ENCODE measurements at regions not wholly inside any gene's neighbourhood (a gene's known extent, or its start where the extent isn't known, plus 50 kb on each side); places are given as distances from the start of the nearest gene placed in this dataset.
"Not testable (repeated sequence)": the region's sequence is repeated elsewhere in the genome, so short reads cannot be mapped to it uniquely, and the experiment has no call there.

DNA sequence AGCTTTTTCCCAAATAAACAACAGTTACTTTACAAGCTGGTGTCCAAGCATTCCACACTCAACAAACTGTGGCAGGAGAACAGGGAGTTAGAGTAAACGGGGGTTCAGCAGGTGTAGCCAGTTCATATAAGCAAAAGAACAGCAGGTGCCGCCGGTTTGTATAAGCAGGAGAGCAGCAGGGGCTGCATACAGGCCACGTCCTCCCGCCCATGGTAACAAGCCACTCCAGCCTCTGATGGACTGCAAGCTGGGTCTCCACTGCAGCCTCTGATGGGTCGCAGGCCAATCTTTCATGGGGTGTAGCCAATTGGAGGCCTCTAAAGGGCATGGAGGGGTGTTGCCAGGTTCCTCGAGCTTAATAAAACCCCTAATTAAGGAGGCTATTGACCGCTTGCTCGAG lies 189.3 kb downstream of the ANKRD30B start:
- no peak for DNase-seq

DNA sequence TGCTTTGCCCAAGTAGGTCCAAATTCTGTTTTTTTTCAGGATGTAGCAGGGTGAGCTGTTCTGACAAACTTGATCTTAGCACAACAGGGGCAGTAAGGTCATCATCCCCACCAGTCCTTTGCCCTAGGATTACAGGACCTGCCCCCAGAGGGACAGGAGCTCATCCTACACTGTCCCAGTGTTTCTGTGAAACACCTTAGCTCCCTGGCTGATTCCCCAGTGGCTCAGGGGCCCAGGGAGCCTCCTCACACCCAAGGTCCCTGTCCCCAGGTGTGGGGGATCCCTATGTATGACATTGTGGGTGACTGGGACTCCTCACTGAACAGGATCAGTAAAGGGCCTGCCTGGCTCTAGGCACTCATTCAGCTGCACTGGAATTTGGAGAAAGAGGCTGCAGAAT lies 191.2 kb downstream of the ANKRD30B start:
- no peak for DNase-seq

DNA sequence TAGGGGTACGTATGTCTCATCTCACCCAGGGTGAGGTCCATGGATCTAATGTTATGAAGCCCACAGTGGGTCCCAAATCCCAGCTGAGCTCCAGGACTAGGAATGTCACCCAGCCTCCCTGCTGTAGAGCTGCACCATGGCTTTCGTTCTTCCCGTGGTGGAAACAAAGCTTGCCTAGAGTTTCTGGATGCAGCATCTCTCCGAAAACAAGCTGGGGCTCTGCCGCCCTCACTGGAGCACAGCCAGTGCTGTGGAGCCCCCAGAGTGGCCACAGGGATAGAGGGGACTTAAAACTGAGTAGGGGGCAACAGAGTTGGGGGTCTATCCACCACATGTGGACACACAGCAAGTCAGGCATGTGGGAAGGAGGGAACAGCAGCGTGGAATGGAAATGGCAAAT lies 192.1 kb downstream of the ANKRD30B start:
- DNase-seq: not testable (repeated sequence)

DNA sequence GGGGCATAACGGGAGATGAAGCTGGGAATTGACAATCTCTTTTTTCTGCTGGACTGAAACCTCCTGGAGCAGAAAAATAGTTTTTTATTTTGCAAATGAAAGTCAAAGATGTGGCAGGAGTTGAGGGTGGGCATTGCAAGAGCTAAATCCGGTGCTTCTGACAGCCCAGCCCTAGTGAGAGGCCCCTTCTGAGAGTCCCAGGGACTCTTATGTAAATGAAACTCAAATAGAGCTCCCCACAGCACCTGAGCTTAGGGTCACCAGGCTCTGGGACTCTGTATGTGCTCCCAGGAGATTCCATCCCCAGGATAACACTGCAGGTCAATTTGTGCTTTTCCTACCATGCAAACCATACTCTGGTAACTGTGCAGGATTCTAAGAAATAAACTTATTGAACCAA lies 192.8 kb downstream of the ANKRD30B start:
- DNase-seq: no peak

DNA sequence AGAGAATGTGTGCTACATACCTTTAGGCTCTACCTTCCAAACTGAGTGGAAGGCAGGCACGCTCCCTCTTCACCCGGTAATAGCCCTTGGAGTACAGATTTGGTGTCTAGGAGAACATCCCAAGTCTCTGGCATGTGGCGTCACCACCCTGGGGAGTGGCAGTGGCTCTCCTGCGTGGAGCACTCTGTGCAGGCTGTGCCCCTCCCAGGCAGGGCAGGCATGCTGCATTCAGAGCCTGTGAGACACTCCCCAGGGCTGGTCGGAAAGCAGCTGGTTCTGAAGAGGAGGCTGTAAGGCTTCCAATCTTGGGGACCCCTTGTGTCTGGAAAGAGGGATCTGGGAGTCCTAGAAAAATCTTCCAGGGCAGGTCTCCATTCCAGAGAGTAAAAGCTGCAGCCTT lies 193.3 kb downstream of the ANKRD30B start:
- DNase-seq: no peak

DNA sequence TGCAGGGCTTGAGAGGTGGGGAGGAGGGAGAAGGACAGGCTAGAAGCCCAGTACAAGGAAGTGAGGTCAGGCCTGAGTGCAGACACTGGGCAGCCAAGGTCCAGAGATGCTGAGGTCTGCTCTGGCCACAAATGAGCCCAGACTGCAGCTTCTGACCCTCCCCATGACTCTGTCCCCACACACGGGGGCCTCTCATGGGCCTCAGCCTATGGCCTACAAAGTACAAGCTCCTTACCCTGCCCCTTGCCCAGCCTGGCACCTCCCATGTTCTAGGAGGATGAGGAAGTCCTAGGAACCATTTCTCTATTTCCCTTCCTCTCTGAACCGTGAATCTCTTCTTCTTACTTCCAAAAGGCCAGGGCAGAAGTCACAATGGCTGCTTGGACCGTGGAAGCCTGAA lies 193.8 kb downstream of the ANKRD30B start:
- DNase-seq: no peak

DNA sequence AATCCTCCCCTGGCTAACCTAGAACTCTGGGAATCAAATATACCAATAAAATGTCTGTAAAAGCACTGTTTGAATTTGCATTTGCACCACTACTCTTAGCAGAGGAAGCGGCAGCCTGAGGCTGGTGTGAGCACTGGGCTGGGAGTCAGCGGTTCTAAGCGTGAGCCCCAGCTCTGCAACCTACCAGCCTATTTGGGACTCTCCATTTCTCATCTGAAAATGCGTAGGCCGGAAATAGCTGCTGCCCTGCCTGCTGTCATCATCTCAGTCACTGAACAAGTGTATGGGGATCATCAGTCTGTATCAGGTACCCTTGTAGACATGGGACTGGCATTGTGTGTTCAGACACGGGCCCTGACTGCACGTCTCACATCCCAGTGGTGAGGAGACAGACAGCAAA lies 194.3 kb downstream of the ANKRD30B start:
- DNase-seq: no peak

DNA sequence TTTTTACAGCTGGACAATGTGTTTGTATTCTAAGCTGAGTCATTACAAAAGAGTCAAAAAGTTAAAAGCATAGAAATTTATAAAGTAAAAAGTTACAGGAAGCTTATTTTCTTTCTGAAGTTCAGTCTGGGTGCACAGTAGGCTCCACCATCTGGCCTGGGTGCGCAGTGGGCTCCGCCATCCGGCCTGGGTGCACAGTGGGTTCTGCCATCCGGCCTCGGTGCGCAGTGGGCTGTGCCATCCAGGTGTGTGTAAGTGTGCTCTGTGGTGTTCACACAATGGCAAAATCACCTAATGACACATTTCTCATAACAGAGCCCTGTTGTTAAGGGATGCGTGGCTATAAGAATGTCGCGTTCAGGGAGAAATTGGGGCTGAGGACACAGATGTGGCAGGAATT lies 195.5 kb downstream of the ANKRD30B start:
- DNase-seq: no peak

DNA sequence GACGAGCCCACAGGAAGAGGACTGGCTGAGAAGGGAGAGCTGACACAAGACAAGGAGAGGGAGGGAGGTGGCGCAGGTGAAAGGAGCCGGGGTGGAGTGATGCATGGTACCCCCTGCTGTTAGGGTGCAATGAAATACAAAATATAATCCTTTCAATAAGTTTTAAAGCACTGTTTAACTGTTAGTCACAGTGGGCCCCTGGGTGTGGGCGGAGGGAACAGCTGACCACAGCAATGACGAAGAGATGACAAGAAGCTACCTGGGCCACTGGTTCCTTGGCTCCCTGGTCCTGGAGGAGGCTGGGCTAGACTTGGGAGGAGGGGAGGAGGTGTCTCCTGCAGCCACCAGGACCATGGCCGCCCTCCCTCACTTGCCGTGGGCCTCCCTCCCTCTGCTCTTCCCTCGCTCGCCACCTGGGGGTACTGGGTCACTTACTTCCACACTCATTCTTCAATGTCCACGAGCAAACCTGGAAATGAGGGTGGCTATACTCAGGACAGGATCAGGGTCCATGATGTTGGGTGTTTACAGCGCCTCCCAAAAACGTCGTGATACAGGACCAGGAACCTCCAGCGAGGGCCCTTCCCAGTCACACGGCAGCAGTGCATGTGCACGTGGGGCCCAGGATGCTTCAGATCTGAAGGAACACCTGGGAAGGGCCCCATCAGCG lies 196.1 kb downstream of the ANKRD30B start:
- no peak for DNase-seq

DNA sequence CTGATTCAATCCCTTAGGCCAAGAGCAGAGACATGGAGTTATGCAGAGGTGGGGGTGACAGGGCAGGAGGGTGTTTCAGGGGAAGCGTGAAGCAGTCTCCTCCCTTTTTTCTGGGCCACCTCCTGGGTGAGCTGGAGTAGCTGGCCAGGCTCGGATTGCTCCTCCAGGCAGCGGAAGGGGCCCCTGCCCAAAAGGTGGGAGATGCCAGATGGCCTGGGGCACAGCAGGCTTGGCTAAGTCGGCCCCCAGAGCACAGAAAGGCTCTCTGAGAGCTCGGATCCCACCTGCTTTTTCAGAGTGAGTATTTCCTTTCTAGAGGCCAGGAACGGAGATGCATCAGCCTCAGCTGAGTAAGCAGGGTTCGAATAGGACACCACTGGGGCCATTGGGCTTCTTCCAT lies 196.9 kb downstream of the ANKRD30B start:
- no peak for DNase-seq

DNA sequence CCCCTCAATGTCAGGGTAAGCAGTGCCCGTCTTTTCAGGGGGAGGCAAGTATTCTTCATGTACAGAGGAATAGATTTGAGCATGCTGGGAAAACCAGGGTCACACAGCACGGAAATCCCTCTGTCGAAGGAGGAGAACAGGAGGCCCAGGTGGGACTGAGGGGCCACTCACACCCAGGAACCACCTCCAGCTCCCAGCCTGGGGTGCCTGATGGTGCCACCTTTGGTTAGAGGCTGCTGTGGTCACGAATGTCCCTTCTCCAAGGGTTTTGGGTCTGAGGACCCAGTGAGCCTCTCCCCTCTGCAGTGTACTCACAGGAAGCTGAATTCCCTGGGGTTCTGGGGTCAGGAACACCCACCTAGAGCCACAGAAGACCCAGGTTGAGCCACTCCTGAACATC lies 197.3 kb downstream of the ANKRD30B start:
- DNase-seq: no peak

DNA sequence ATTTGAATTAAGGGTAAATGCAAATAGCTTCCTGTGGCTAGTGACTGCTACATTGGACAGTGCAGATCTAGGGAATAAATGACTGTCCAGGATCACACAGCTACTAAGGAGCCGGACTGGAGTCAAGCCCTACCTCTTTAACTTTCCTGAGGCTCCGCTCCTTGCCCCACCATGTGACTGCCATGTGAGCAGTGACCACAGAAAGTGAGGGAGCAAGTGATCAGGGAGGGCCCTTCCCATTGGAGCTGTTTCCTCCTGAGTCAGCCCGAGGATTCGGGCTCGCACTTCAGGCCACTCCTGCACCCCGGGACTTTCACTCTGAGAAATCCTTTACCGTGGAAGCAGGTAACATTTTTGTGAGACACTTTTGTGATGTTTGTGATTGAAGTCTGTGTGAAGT lies 198.0 kb downstream of the ANKRD30B start:
- no peak for DNase-seq

DNA sequence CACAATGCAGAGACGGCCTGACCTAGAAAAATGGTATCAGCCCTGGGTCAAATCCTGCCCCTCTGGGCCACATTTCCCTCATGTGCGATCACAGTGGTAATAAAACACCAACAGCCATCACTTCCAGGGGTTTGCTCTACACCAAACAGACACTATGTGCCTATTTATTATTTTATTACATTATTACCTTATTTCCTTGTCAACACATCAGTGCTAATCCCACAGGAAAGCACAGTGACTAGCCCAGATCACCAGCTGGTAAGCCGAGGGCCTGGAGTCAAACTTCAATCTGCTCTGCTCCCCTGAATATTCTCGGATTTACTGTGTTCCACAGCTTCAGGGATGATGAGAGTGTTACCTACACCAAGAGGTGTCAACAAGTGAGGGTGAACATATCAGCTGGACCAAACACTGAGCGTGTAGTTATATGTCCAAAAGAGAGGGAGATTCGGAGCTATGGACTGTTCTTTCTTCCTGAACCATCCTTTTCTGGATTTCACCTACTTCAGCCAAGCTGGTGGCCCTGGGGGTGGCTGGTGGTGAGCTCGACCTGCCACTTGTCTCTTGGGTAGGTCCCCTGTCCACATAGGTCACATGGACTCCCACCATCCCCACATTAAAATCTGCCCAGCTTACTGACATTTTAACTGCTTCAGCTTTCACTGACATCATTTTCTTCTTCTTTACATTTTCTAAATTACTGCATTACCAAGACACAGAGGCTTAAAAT lies 198.9 kb downstream of the ANKRD30B start:
- DNase-seq: not testable (repeated sequence)

DNA sequence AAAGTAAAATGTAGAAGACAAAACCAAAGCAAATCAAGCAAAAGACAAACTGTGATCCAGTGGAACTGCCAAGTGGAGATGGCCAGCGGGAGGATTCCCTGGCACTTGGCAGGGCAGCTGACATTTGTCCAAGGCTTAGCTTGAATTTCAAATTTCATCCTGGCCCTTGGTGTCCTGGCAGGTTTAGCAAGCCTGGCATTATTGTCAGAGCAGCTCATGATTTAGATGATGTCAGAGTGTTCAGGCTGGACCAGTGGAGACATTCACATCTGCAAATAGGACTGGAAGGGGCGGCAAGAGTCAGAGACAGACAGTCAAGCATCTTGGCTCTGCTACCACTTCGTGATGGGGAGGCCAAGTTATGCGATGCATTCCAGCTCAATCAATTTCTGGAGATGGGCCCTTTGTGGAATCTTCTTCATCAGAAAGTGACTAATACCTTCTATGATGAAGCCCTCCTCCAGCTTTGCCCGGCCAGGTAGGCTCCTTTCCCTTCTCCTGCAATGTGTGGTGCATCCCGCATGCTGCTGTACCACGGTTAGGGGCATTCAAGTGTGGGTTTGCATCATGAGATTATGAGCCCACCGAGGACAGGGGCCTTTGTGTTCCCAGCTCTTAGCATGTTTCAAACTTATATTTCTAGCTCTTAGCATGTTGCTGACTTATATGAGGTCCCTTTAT lies 199.7 kb downstream of the ANKRD30B start:
- DNase-seq: no peak

DNA sequence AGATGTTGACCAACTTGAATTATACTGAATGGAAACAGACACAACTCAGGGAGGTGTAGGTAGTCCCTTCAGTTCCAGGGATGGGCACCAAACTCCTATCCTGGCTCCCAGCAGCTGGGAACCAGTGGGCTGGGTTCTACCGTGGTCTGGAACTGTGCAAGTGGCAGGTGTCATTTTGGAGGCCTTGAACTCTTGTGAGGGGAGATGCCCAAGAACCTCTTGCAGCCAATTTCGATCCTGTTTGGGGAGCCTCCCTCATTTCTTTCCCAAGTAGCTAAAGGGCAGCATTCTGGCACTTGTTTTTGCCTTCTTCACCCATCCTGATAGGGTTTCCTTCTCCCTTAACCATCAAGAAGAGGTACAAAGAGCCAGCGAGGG lies 200.2 kb downstream of the ANKRD30B start:
- no peak for DNase-seq

DNA sequence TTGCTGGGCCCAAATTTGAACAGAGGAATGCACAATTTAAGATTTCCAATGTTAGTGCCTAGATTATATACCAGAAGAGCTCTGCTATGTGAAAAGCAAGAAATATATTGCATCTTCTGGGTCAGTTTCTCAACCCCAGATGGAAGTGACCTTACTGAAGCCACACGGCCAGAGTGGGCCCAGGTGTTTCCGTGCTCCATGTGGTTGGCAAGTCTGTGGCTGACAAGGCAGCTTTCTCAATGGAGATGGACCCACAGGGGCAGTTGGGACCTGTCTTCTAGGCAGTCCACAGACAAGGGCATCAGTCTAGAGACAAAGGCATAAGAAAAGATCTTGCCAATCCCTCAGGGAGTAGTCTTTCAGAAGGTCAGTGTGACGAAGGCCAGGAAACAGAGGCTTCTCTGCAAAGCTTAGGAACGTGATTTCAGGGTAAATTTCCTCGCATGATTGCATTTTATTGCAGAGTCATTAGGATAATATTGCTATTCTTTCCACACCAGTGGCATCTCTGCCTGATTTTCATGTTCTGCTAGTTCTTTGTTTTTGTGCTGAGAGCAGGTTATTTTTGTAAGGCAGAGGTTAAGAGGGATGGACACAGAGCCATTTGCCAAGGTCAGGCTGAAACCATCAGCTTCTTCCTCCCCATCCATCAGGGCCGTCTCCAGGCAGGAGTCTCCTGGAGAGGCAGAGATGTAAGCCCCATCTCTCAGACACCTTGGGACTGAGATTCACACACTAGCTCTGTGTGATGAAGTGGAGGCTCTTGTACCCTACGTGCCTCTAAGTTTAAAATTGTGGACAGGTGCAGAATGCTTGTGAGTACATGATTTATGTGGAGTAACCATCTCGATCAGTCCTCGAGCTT lies 202.1 kb downstream of the ANKRD30B start:
- DNase-seq: no peak

DNA sequence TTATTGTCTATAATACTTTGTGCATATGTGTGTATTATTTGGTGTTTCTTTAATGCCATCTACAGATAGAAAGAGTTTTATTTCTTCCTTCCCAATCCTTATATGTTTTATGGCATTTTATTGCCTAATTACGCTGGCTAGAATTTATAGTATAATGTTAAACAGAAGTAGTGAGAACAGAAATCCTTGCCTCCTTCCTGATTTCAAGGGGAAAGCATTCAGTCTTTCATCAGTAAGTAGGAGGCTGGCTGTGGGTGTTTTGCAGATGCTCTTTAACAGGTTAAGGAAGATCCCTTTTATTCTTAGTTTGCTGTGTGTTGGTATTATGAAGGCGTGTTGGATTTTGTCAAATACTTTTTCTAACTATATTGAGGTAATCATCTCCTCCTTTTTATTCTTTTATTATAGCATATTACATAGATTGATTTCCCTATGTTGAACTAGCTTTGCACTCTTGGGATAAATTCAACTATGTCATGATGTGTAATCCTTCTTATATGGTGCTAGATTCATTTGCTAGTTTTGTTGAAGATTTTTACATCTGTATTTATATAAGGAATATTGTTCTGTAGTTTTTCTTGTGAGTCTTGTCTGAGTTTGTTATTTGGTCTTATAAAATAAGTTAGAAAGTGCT lies 204.6 kb downstream of the ANKRD30B start:
- not testable (repeated sequence) for DNase-seq

DNA sequence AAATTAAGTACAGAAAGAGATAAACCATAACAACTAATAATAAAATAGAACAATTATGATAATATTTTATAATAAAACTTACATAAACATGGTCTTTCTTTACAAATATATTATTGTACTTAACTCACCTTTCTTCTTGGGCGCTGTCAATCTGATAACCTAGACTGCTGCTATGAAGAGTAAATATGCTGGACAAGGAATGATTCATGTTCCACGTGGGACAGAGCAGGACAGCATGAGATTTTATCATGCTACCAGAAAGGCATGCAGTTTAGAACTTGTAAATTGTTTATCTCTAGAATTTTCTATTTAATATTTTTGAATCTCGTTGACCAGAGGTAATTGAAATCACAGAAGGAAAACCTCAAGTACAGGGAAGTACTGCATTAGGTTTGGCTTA lies 210.7 kb downstream of the ANKRD30B start:
- DNase-seq: no peak

DNA sequence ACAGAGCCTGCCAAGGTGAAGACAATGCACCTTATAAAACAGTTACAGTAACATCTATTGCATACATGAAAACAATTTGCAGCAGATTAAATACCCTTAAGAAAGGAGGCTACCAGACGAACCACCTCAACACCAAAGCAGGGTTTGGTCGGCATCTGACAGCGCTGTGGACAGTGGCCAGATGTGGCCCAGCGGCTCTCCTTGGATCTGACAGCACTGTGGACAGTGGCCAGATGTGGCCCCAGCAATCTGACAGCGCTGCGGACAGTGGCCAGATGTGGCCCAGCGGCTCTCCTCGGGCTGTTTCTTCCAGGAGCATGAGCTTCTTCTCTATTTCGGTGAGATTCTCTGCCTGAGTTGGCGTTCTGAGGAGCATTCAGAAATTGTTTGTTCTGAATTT lies 211.6 kb downstream of the ANKRD30B start:
- DNase-seq: no peak

DNA sequence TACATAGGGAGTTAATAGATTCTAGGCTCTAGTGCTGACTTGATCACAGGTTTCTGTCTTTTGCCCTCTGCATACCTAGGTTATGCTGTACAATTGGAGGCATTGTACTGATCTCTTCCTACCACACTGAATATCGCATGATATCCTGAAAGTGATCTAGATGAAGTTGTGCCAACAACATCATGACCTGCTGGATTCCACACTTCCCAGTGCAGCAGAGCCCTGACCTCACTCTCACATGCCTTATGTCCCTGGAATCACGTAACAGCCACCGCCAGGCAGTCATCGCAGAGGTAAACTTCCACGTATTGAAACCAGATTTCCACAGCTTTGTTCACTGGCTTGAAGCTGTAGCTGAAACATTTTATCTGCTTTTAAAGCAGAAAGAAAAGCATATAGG lies 214.0 kb downstream of the ANKRD30B start:
- DNase-seq: no peak

DNA sequence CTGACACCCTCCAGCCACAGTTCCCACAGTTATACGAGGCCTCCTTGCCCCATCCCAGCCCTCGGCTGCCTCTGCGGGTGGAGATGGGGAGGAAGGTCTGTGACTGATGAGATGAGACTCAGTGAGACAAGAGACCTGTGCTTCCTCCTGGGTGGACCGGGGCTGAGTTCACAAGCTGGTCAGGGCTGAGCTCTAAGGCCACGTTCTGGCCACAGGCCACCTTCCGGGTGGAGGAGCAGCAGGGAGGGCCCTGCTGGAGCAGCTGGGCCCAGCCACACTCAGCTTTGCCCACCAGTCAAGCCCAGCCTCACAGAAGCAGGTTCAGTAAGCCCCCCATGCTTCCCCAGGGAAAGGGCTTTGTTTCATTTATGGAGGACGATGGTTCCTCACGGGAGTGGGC lies 214.7 kb downstream of the ANKRD30B start:
- DNase-seq: no peak

DNA sequence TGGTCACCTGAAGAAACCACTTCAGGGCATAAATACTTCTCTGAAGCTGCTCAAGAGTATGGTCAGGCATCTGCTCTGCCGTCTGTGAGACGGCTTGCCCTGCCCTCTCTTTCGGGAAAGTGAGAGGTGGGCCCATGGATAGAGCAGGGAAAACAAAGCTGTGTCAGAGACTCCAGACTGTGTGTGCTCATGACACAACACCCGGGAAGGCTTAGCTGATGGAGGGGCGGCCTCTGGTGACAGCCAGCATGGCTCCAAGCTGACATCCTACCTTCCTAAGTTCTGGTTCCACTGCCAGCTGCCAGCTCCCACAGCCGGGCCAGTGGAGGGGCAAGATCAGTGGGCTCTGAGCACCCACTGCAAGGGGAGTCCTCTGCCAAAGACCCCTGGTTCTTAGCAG lies 215.3 kb downstream of the ANKRD30B start:
- DNase-seq: no peak

DNA sequence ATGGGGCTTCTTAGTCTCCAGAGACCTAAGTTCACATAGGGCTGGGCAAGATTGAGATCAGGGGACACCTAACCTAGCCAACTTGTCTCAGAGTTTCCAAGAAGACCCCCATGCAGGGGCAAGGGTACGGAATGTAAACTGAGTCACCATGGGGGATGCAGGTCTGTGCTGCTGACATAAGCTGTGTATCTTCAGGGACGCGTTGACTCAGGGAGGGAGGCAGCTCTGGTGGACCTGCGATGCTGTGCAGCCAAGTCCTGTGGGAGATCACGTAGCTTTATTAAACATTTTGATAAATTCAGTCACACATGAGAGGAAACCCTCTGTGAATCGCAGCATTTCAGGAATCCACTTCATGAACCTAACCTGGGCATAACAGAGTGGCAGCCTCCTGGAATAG lies 216.0 kb downstream of the ANKRD30B start:
- no peak for DNase-seq

Measured in NCI-H748 treated with DMSO at 0.1 percent for 48 hours (cell line).